HAP-1 (cell line): ENCODE measurements at regions not wholly inside any gene's neighbourhood (a gene's known extent, or its start where the extent isn't known, plus 50 kb on each side); places are given as distances from the start of the nearest gene placed in this dataset.

ENCODE experiments used
- DNase-seq, 2 experiments: peaks; one replicate each; pipeline ENCODE4 v3.0.0-alpha.2; 2016 to 2020; ENCODE audit warnings: low spot score in 2 of 2
- H3K27me3 ChIP-seq: fragments of 250-450 bp; sonication (Bioruptor Pico); 2 replicates; pipeline ENCODE4 v1.5.1; 2020; ENCODE audit warnings: low read depth, mild to moderate bottlenecking, moderate library complexity
- H3K36me3 ChIP-seq: fragments of 250-450 bp; sonication (Bioruptor Pico); replicated peaks from 2 replicates; pipeline ENCODE4 v1.5.1; 2020; ENCODE audit warnings: mild to moderate bottlenecking
- H3K4me1 ChIP-seq: fragments of 250-450 bp; sonication (Bioruptor Pico); 2 replicates; pipeline ENCODE4 v1.5.1; 2020; ENCODE audit warnings: mild to moderate bottlenecking
- H3K4me3 ChIP-seq: fragments of 250-450 bp; sonication (Bioruptor Pico); 2 replicates; pipeline ENCODE4 v1.5.1; 2020; ENCODE audit warnings: mild to moderate bottlenecking, moderate library complexity
- H3K9me3 ChIP-seq: fragments of 250-450 bp; sonication (Bioruptor Pico); 2 replicates; pipeline ENCODE4 v1.5.1; 2020; ENCODE audit warnings: mild to moderate bottlenecking, moderate library complexity
- in situ Hi-C: fragments of 300-500 bp; cut with MboI; formaldehyde crosslinking; loops from 3 replicates; pipeline ENCODE4 v1.14.3; 2020; ENCODE audit warnings: low sequenced_read_pairs, inconsistent platforms, mixed read lengths

GRCh38 chr5:68406767-68407241 is 191.2 kb downstream of the PIK3R1 start:
- in situ Hi-C loops, result no loop called here
- H3K4me1 ChIP-seq, result peaks cover 23% of the 10 kb centered on the region
- no peak overlapping the region for H3K4me3 ChIP-seq
- H3K27me3 ChIP-seq, result no peaks in the 10 kb centered on the region
- peak in 1 of 2 experiments; percentile 9 for DNase-seq
- H3K36me3 ChIP-seq, result no peaks in the 10 kb centered on the region
- H3K9me3 ChIP-seq, result no peaks in the 10 kb centered on the region

DNA sequence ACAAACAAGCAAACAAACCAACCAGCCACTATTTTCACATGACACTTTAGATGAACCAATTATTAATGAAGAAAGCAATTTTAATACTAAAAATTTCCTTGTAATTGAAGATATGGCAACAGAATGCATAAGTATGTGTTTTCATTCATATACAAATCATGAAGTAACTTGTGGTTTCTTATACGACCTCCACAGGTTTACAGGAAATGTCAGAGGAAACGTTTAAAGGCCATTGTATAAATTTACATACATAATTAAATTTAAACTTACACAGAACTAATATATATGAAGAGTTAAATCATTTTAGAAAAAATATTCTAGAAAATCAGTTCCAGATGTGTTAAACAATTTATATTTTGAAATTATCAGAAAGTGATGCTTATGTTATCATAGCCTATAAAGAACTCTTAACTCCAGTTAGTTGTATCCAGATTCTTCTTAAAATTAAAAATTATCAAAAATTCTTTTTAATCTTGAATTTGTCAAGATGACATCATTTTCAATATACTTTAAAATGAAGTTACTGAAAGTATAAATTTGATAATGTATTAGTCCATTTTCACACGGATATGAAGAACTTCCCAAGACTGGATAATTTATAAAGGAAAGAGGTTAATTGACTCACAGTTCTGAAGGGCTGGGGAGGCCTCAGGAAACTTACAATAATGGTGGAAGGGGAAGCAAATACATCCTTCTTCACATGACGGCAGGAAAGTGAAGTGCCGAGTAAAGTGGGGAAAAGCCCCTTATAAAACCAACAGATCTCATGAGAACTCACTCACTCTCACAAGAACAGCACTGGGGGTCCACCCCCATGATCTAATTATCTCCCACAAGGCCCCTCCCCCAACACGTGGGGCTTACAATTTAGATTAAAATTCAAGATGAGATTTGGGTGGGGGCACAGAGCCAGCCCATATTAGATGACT is 192.0 kb downstream of the PIK3R1 start:
- H3K36me3 ChIP-seq, result no peaks in the 10 kb centered on the region
- H3K4me1 ChIP-seq, result peaks cover 23% of the 10 kb centered on the region
- in situ Hi-C loops, result no loop called here

DNA sequence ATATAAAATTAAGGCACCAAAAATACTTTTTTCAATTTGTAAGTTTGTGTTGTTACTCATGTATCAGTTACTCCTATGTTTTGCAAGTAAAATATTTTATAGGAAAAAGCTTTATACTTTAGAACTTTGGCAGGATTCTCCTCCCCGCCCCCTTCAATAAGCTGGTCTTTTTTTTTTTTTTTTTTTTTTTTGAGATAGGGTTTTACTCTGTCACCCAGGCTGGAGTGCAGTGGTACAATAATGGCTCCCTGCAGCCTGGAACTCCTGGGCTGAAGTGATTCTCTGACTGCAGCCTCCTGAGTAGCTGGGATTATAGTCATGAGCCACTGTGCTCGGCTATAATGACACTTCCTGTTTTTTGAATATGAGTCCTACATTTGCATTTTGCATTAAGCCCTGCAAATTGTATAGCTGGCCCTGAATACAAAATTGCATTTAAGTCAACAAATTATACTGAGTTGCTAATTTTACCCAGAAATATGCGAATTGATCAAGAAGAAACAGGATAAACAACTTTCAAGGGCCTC is 192.9 kb downstream of the PIK3R1 start:
- Histone ChIP-seq H3K4me3 (no peak overlapping the region), H3K9me3 (no peaks in the 10 kb centered on the region), H3K27me3 (no peaks in the 10 kb centered on the region), H3K36me3 (no peaks in the 10 kb centered on the region), H3K4me1 (peaks cover 23% of the 10 kb centered on the region)
- peak; percentile 19 to 35 for DNase-seq
- in situ Hi-C loops, result no loop called here

More for the DNA sequence above, 192.0 kb downstream of the PIK3R1 start:
- H3K9me3 ChIP-seq, result no peaks in the 10 kb centered on the region
- no peak for DNase-seq
- no peaks in the 10 kb centered on the region for H3K27me3 ChIP-seq
- no peak overlapping the region for H3K4me3 ChIP-seq

DNA sequence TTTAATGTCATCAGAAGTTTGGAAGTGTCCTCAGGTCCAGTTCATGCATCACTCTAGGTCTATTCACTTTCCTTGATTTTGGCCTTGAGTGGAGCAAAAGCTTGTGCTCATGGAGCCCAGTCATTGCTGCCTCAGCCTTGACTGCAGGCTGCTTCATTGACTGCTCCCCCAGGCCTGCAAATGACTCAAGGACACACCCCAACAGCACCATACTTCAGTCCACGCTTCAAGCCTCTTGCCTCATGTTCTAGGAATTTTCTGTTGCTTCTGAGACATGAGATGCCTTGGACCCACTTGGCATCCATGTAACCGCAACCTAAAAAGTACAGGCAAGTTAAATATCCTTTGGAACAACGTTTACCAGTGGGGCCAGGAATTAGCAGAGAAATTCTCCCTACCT is 193.7 kb downstream of the PIK3R1 start:
- Histone ChIP-seq H3K27me3 (no peaks in the 10 kb centered on the region), H3K4me1 (peaks cover 23% of the 10 kb centered on the region), H3K36me3 (no peaks in the 10 kb centered on the region), H3K4me3 (no peak overlapping the region), H3K9me3 (no peaks in the 10 kb centered on the region)
- in situ Hi-C loops, result no loop called here
- no peak for DNase-seq

DNA sequence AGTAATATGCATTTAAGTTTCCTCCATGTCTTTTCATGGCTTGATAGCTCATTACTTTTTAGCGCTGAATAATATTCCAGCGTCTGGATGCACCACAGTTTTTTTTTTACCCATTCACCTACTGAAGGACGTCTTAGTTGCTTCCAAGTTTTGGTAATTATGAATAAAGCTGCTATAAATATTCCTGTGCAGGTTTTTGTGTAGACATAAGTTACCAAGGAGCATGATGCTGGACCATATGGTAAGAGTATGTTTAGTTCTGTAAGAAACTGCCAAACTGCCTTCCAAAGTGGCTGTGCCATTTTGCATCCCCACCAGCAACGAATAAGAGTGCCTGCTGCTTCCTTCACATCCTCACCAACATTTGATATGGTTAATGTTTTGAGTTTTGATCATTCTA is 195.6 kb downstream of the PIK3R1 start:
- Histone ChIP-seq H3K36me3 (no peaks in the 10 kb centered on the region), H3K4me1 (peaks cover 17% of the 10 kb centered on the region), H3K9me3 (no peaks in the 10 kb centered on the region), H3K27me3 (peaks cover 4% of the 10 kb centered on the region; the same call in 1 of the 2 replicates), H3K4me3 (no peak overlapping the region)
- in situ Hi-C loops, result no loop called here
- DNase-seq, result no peak

GRCh38 chr5:68415177-68416085 is 199.9 kb downstream of the PIK3R1 start:
- in situ Hi-C loops, result no loop called here
- H3K4me3 ChIP-seq, result no peak overlapping the region
- DNase-seq, result no peak
- peaks cover 5% of the 10 kb centered on the region; the same call in 1 of the 2 replicates for H3K4me1 ChIP-seq
- no peaks in the 10 kb centered on the region for H3K36me3 ChIP-seq
- H3K9me3 ChIP-seq, result no peaks in the 10 kb centered on the region
- H3K27me3 ChIP-seq, result peaks cover 6% of the 10 kb centered on the region; the same call in 1 of the 2 replicates

DNA sequence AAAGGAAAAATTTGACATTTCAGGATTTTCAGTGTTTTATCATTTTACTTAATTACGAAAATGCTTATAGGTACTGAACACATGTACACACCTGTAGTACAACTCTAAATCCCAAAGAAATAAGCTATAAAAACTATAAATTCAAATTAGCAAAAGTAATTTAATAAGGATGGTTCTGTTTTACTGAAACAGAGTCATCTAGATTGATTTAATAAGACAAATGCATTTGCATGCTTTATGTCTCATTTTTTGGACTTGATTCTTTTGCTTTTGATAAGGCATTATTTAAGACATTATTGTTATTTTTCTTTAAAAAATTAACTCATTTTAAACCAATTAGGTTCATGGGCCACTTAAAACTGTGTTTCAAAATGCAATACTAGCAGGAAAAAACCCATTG is 201.2 kb downstream of the PIK3R1 start:
- Histone ChIP-seq H3K9me3 (no peaks in the 10 kb centered on the region), H3K4me3 (no peak overlapping the region), H3K4me1 (peaks cover 5% of the 10 kb centered on the region; the same call in 1 of the 2 replicates), H3K36me3 (no peaks in the 10 kb centered on the region), H3K27me3 (peaks cover 6% of the 10 kb centered on the region; the same call in 1 of the 2 replicates)
- DNase-seq, result no peak
- in situ Hi-C loops, result no loop called here

DNA sequence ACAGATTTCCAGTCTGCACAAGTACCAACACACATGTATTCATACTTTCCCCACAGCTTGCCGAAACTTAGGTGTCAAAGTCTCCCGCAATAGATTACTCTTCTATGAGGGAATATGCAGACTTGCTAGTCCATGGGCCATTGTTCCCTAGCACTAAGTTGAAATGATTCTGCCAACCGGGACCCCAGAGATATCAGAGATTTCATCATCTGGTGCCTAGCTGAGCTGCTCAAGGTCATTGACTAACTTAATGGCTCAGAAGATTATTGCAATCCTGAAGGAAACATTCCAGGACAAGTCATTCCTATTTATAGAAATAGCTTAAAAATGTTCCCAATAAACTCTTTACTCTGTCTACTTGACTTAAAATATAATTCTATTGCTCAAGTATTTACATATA is 202.6 kb downstream of the PIK3R1 start:
- H3K4me3 ChIP-seq, result no peak overlapping the region
- in situ Hi-C loops, result no loop called here
- peaks cover 6% of the 10 kb centered on the region; the same call in 1 of the 2 replicates for H3K27me3 ChIP-seq
- H3K36me3 ChIP-seq, result no peaks in the 10 kb centered on the region
- no peaks in the 10 kb centered on the region for H3K9me3 ChIP-seq
- peaks cover 5% of the 10 kb centered on the region; the same call in 1 of the 2 replicates for H3K4me1 ChIP-seq
- no peak for DNase-seq

DNA sequence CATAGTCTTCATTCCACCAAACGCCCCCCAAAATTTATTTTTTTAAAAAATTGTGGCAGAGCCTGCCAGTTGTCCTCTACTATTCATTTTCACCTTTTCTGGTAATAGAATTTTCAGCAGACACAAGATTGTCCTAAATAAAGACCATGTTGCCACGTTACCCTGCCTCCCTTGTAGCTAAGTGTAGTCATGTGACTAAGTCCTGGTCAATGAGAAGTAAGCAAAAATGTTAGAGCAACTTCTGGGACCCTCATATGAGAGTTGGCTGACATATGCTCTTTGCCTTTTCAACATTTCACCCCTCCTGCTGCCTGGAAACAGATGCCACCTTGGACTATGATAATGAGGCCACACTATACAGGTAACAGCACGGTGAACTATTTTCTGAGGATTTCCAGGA is 203.1 kb downstream of the PIK3R1 start:
- Histone ChIP-seq H3K36me3 (no peaks in the 10 kb centered on the region), H3K9me3 (no peaks in the 10 kb centered on the region), H3K4me3 (no peak overlapping the region), H3K4me1 (peaks cover 5% of the 10 kb centered on the region; the same call in 1 of the 2 replicates), H3K27me3 (peaks cover 6% of the 10 kb centered on the region; the same call in 1 of the 2 replicates)
- no peak for DNase-seq
- in situ Hi-C loops, result no loop called here

DNA sequence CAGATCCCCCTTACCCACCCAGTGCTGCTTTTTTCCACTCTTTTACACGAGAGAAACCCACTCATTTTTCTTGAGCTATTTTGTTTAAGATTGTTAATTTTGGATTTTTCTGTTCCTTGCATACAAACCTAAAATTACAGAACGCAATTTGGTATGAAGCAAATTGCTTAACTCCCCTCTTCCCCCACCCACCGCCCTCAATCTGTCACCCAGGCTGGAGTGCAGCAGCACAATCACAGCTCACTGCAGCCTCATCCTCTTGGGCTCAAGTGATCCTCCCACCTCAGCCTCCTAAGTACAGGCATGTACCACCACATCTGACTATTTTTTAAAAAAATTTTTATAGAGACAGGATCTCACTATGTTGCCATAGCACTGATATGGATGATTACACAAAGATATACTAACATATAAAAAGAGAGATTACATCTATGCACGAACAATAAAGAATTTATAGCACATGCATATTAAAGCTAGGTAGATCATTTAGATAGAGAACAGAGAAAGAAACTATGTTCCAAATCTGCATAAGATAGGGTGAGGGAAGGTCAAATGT is 203.6 kb downstream of the PIK3R1 start:
- Histone ChIP-seq H3K36me3 (no peaks in the 10 kb centered on the region), H3K27me3 (peaks cover 6% of the 10 kb centered on the region; the same call in 1 of the 2 replicates), H3K4me1 (peaks cover 5% of the 10 kb centered on the region; the same call in 1 of the 2 replicates), H3K9me3 (no peaks in the 10 kb centered on the region), H3K4me3 (no peak overlapping the region)
- in situ Hi-C loops, result no loop called here
- DNase-seq, result peak; percentile 28 to 85

DNA sequence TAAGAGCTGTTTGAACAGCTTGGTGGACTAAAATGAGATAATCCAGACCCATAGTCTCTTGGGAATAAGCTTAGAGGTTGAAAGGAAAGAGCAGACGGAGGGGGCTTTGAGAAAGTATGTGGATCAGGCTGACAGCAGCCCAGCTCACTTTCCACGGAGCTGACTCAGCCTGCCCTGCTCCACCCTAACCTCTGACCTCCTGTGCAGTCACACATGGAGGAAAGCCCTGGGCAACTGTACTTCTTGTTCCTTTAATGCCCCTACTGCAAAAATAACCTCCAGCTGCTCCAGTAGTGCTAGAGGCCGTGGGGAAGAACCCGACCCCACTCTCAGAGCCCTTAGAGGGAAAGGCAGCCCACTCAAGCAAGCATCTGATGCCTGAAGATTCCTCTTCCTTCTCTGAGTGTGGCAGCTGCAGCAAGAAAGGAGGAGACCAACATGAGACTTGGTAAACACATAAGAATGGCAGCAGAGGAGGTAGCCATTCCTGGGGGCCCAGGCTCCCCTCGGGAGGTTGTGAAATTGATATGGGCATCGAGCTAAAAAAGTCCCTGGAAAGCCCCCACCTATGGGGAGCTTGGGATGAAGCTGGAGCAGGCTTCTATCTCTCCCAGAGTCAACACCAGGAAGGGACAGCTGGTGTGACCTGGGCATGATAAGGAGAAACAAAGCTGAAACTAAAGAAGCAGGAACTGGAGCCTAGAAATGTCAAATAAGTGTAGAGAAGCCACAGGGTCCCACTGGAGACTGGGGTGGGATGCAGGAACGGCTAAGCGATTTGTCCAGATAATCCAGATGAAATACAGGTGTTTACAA is 204.3 kb downstream of the PIK3R1 start:
- Histone ChIP-seq H3K4me1 (peaks cover 5% of the 10 kb centered on the region; the same call in 1 of the 2 replicates), H3K27me3 (peaks cover 7% of the 10 kb centered on the region; the same call in 1 of the 2 replicates), H3K4me3 (no peak overlapping the region), H3K36me3 (no peaks in the 10 kb centered on the region), H3K9me3 (no peaks in the 10 kb centered on the region)
- in situ Hi-C loops, result no loop called here
- peak in 1 of 2 experiments; percentile 66 for DNase-seq

- Histone ChIP-seq H3K4me1 (peaks cover 5% of the 10 kb centered on the region; the same call in 1 of the 2 replicates), H3K36me3 (no peaks in the 10 kb centered on the region), H3K4me3 (no peak overlapping the region), H3K9me3 (no peaks in the 10 kb centered on the region), H3K27me3 (0 out of 2 replicates have a peak, but pooled peaks cover 4% of the 10 kb centered on the region)
- in situ Hi-C loops, result no loop called here
- no peak for DNase-seq
Observed at GRCh38 chr5:68420476-68421344, 205.2 kb downstream of the PIK3R1 start.
